Keratinocyte (primary cell): ENCODE measurements at regions not wholly inside any gene's neighbourhood (a gene's known extent, or its start where the extent isn't known, plus 50 kb on each side); places are given as distances from the start of the nearest gene placed in this dataset.

Experiments used
- CTCF ChIP-seq, 3 experiments: IDR thresholded peaks in 1 of 3; conservative IDR thresholded peaks in 1 of 3; optimal IDR thresholded peaks in 1 of 3; 2 replicates in 2 of 3; 3 replicates in 1 of 3; pipeline versions ENCODE3 to v1.5.1; 2011; ENCODE audit warnings: low read length in 3 of 3, mild to moderate bottlenecking in 3 of 3, moderate library complexity in 2 of 3, control low read depth in 1 of 3, inconsistent platforms in 1 of 3; ENCODE audit not compliant: insufficient read depth in 2 of 3; ENCODE audit errors: extremely low read depth in 1 of 3
- EZH2 ChIP-seq: IDR thresholded peaks from one replicate; pipeline ENCODE4 v1.6.1; 2012; ENCODE audit warnings: inconsistent platforms, mild to moderate bottlenecking, low read length, moderate library complexity

DNA sequence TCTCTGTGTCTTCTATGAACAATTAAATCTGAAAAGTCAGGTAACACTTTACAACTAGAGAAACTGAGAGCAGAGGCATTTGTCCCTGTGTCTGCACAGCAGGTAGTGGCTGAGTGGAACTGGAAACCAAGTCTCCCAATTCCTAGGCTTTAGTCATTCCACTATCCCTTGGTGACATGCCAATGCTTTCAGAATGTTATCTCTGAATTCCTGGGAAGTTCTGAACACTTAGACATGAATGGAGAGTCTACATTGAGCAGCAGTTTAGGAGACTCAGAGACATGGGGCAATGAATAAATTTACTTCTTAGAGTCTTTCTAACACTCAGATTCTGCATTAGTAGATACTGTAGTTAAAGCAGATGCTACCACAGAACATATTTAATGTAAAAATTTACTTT lies 94.8 kb upstream of the APC start:
- TF ChIP-seq CTCF (optimal IDR thresholded peaks at IDR 0.05 in 1 of 3, IDR thresholded peaks at IDR 0.05 in 1 of 3, conservative IDR thresholded peaks at IDR 0.05 in 1 of 3; ENCODE audit: extremely low read depth in 1 of 3, insufficient read depth in 2 of 3, low read length in 3 of 3) (no peak), EZH2 (no peak)
